NCI-H82 (cell line): ENCODE measurements at regions not wholly inside any gene's neighbourhood (a gene's known extent, or its start where the extent isn't known, plus 50 kb on each side); places are given as distances from the start of the nearest gene placed in this dataset.
A peak's percentile ranks its signal among the peaks of the same experiment; 100 is the strongest.

ENCODE experiments used
- DNase-seq: peaks from one replicate; lab custom pipeline; 2025; lab: John Stamatoyannopoulos, UW

DNA sequence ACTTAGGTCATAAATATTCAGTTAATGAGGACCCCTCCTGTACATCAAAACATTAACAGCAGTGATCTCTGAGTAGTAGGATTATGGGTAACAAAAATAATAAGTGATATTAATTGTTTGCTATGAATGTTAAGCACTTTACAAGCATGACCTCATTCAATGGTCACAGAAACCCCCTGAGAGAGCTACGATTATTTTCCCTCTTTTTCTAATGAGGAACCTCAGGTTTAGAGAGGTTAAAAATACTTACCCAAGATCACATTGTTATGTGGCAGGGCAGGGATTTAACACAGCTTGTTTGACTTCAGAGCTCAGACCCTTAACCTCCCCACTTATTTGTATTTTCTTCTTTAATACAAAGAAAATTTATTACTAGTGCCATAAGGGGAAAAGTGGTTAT, 228.2 kb downstream of the TBL1XR1 start:
- no peak for DNase-seq

DNA sequence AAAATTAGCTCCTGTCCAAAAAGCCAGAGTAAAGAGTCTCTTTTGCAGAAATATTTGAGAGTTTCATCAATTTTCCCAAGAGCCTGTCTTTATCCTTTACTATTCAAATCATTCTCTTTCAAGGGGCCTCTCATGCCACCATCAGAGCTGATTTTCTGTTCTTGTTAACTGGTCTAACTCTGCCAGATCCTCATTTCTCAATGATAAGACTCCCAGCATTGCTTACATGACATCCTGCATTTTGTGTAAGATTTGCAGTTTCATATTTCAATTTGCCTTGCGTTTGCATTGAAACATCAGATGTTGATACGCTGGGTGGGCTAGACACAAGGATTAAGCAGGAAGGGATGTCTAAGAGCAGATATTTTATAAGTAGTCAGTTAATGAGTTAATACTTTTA, 228.7 kb downstream of the TBL1XR1 start:
- DNase-seq: peak; percentile 55

- DNase-seq: peak; percentile 47
Measured at GRCh38 chr3:176967522-176967921, 229.8 kb downstream of the TBL1XR1 start.

GRCh38 chr3:176964661-176965060, 232.6 kb downstream of the TBL1XR1 start:
- no peak for DNase-seq

DNA sequence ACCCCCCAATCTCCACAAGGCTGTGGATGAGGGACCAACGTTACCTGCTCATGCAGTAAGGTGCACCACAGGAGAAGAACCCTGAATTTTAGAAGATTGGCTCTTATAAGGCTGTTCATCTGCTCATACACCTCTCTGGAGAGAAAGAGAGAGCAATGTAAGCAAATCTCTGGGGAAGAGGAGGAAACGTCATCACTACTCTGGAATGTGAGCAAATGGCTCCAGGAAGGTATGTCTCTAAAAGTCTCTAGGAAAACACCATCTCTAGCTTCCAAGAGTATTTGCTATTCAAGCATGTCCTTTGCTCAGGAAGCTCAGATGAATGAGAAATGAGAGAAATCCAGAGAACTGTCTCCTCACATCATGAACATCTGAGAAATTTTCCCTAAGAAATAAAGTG, 235.4 kb downstream of the TBL1XR1 start:
- DNase-seq: no peak

- DNase-seq: peak; percentile 10
Measured at GRCh38 chr3:176959867-176960266, 237.4 kb downstream of the TBL1XR1 start.

DNA sequence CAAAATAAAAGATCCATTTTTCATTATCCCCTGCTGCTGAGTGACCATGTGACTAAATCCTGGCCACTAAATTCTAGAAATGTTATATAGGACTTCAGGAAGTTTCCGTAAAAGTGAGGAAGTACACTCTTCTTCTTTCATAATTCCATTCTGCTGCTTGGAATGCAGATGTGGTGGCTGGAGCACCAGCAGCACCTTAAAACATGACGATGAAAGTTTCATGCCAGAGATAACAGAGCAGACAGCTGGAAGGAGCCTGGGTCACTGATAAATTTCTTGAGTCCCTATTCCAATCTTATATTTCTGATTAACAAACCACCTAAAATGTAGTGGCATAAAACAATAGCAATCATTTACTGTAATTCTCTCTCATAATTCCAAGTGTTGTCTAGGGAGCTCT, 238.7 kb downstream of the TBL1XR1 start:
- no peak for DNase-seq

DNA sequence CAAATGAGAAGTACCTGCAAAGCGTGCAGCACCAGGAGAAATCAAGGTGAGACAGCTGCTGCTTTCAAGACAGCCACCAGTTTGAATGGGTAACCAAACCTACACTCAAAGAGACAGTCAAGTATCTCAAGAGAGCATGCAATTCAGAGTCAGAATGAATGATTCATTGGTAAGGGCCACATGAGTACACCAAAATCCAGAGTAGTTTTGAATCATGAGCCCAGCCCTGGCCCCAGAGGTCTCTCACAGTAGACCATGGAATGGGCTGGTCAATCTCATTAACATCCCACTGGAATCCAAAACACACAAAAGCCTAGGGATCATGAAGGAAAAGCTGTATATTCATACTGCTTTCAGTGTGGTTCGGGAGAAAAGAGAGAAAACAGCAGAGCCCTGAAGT, 242.8 kb downstream of the TBL1XR1 start:
- no peak for DNase-seq

GRCh38 chr3:176953106-176954060, 243.9 kb downstream of the TBL1XR1 start:
- DNase-seq: no peak

DNA sequence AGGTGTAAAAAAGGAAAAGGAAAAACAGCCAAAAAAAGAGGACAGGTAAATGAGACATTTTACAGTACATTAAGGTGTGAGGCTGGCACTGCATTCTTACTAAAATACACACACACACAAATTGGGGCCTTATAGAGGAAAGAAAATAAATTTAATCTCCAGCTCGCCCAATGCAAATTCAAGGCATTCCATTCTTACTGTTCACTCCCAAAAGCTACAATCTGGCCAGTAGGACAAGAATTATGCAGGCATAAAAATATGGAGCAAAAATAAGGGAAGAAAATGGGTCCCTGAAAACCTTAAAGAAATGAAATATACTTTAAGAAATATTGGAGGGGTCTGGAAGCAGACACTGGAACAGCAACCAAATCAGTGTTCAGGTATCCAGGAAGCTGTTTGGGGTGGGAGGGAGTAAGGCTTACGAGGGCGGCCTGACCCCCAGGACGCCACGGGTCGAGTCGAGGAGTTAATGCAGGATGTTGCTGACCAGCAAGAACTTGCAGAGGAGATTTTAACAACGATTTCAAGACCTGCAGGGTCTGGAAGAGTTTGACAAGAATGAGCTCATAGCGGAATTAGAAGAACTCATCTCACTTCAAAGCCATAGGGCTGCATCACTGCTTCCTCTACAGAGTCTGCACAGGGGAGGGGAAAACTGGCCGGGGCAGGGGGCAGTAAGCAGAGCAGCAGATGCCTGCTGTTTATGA, 245.5 kb downstream of the TBL1XR1 start:
- DNase-seq: no peak

GRCh38 chr3:176951144-176951543, 246.1 kb downstream of the TBL1XR1 start:
- no peak for DNase-seq

- no peak for DNase-seq
Measured at GRCh38 chr3:176950743-176951142, 246.5 kb downstream of the TBL1XR1 start.

DNA sequence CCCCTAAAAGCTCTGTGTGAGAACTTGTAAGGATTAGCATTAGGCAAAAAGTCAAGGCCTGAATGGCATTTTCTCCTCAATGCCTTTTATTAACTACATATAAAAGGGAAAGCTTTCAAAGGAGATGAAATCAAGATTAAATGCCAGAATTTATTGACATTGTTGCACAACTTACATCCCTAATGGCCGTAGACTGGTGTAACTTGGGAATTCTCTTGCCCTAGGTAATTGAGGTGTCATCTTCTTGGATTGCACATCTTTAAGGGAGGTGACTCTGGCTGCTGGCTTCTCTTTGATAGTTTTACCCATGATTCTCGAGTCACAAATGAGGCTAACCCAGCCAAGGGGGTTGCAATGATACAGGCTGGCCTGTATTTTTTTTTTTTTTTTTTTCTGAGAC, 249.1 kb downstream of the TBL1XR1 start:
- DNase-seq: no peak

GRCh38 chr3:176946202-176946601, 251.1 kb downstream of the TBL1XR1 start:
- no peak for DNase-seq

DNA sequence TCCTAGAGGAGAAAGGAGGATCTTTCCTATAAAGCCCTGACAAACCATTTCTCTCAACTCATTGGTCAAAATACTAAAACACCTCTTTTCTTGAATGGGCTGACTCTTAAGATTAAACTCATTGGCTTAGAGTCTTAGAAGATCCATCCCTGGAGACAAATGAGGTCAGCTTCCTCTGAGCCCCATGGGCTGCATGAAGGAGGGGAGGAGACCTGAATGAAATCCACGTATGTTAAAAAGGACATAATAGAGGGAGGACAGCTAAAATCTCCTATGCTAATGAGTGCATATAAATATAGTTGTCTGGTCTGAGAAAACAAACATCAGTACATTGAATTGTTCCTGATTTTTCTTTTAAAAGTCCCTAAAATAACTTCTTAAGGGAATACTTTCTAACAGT, 255.0 kb downstream of the TBL1XR1 start:
- DNase-seq: peak; percentile 16

DNA sequence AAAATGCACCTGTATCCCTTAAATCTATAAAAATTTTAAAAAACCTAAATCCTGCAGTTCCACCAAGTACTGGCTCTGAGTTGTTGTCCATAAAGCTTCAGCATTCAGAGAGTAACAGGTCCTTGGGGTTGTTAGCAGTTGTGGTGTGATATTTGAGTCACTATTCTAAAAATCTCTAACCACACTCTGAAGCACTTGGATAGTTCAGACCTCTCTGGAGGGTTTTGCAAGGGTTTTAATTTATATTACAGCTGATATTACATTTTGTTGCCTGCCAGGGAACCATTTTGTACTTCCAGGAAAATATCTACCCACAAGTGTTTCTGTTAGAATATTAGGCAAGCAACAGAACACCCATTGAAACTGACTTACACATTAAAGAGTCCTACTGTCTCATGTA, 255.6 kb downstream of the TBL1XR1 start:
- no peak for DNase-seq

DNA sequence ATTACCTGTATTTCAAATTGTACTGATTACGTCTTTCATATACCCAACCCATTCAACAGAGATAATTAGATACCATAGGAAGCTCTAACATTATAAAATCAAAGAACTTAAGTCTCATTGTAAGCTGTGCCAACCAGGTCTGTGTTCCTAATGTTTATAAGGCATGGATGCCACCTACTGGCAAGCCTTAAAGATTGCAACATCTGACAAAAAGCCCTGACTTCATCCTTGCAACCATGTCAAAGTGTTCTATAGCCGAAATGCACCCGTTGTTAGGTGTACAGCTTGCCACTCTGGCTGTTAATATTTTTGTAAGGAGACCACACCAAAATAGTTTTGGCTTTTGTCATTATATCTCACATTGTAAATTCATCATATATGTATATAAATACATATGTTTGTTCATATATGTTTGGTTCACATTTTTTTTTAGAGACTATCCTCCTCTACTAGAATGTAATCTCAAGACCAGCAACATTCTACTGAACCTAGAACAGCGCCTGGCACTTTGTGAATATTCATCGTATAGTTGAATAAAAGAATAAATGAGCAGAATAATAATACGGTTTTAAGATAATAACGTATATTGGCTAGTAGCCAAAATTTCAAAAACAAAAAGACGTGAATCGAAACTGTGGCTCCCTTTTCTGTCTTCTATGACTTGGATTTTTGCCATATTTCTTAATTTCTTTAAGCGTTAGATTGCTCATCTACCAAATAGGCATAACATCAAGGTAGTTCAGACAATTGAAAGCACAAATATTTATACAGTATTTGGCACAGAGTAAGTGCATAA, 258.1 kb downstream of the TBL1XR1 start:
- peak; percentile 94 for DNase-seq

GRCh38 chr3:176937994-176938393, 259.3 kb downstream of the TBL1XR1 start:
- DNase-seq: no peak

GRCh38 chr3:176937541-176937940, 259.7 kb downstream of the TBL1XR1 start:
- no peak for DNase-seq

DNA sequence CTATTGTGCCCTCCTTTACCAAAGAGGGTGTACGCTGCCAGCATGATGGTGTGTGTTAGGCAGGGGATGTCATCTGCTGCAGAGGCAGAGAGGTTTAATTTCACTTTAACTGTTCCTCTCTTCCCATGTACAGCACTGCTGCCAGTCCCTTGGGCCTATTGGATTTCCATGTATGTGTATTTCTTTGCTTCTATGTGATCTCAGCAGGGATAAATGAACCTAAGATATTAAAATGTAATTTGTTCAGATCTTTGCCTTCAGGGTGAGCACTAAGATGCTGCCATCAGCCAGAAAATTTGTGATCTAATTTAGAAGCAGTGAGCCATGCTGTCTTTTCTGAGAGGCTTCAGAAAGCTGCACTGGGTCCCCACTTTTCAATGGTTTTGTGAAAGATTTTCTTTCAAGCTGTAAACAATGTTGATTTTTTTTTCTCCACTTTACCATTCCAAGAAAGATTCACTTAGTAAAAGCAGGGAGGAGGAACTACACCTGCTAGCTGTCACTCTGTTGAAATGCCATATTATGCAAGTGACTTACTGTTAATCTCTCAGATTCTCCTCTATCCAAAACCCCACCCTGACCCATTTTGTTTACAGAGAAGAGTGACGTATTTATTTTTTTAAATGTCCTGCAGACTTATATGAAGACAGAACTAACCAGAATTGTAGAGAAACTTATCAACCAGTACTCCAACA, 261.9 kb downstream of the TBL1XR1 start:
- DNase-seq: no peak

GRCh38 chr3:176934698-176935097, 262.6 kb downstream of the TBL1XR1 start:
- DNase-seq: no peak

- DNase-seq: no peak
Measured at GRCh38 chr3:176933704-176934103, 263.6 kb downstream of the TBL1XR1 start.
